CD14-positive monocyte (primary cell): ENCODE measurements at regions not wholly inside any gene's neighbourhood (a gene's known extent, or its start where the extent isn't known, plus 50 kb on each side); places are given as distances from the start of the nearest gene placed in this dataset.

Experiments
- DNase-seq, 3 donors: peaks; one replicate each; pipeline ENCODE4 v3.0.0-alpha.2; 2011 to 2022
- H2AFZ ChIP-seq: 2 replicates; pipeline ENCODE4 v1.6.0; 2012; ENCODE audit warnings: mild to moderate bottlenecking, low read depth, low read length, inconsistent platforms; ENCODE audit not compliant: insufficient read depth, poor library complexity, severe bottlenecking
- H3K27ac ChIP-seq, 2 donors: 1 replicate in 1 of 2; 2 replicates in 1 of 2; pipeline ENCODE4 v1.5.1; 2012 to 2013; ENCODE audit warnings: low read length in 2 of 2, control low read depth in 1 of 2, inconsistent platforms in 1 of 2, low read depth in 1 of 2, mild to moderate bottlenecking in 1 of 2
- H3K27me3 ChIP-seq, 2 donors: one replicate each; pipeline versions ENCODE4 v1.6.0 to v1.6.1; 2011 to 2013; ENCODE audit warnings: low read length in 2 of 2; ENCODE audit not compliant: control insufficient read depth in 2 of 2, insufficient read depth in 2 of 2
- H3K36me3 ChIP-seq, 2 donors: replicated peaks in 1 of 2; 1 replicate in 1 of 2; 2 replicates in 1 of 2; pipeline versions ENCODE4 v1.5.1 to v1.6.1; 2012 to 2013; ENCODE audit warnings: low read length in 2 of 2, control low read depth in 1 of 2, inconsistent platforms in 1 of 2, mild to moderate bottlenecking in 1 of 2; ENCODE audit not compliant: insufficient read depth in 2 of 2, control insufficient read depth in 1 of 2
- H3K4me1 ChIP-seq, 2 donors: 1 replicate in 1 of 2; 2 replicates in 1 of 2; pipeline versions ENCODE4 v1.5.1 to v1.6.1; 2012 to 2013; ENCODE audit warnings: low read length in 2 of 2, control low read depth in 1 of 2, inconsistent platforms in 1 of 2, mild to moderate bottlenecking in 1 of 2, moderate library complexity in 1 of 2; ENCODE audit not compliant: insufficient read depth in 2 of 2, control insufficient read depth in 1 of 2
- H3K4me2 ChIP-seq: replicated peaks from 2 replicates; pipeline ENCODE3; 2012; ENCODE audit warnings: low read length, moderate library complexity, mild to moderate bottlenecking; ENCODE audit not compliant: poor library complexity, severe bottlenecking; ENCODE audit errors: extremely low read depth
- H3K4me3 ChIP-seq, 3 experiments: fragments of 200-600 bp in 1 of 3; sonication (generic) in 1 of 3; replicated peaks in 1 of 3; 1 replicate in 2 of 3; 2 replicates in 1 of 3; pipeline ENCODE4 v1.5.1; 2011 to 2013; ENCODE audit warnings: low read length in 3 of 3, mild to moderate bottlenecking in 3 of 3, control low read depth in 2 of 3, low read depth in 2 of 3, inconsistent platforms in 1 of 3, moderate library complexity in 1 of 3
- H3K79me2 ChIP-seq: 2 replicates; pipeline ENCODE4 v1.6.0; 2012; ENCODE audit warnings: mild to moderate bottlenecking, control low read depth, inconsistent platforms, low read length, moderate library complexity; ENCODE audit not compliant: insufficient read depth
- H3K9ac ChIP-seq: 2 replicates; pipeline ENCODE4 v1.6.0; 2017; ENCODE audit warnings: low read length, mild to moderate bottlenecking; ENCODE audit not compliant: insufficient read depth, poor library complexity, severe bottlenecking
- H3K9me3 ChIP-seq, 2 donors: replicated peaks in 1 of 2; 1 replicate in 1 of 2; 2 replicates in 1 of 2; pipeline versions ENCODE4 v1.5.1 to v1.6.1; 2012 to 2013; ENCODE audit warnings: low read length in 2 of 2, control low read depth in 1 of 2; ENCODE audit not compliant: control insufficient read depth in 1 of 2, insufficient read depth in 1 of 2
- H4K20me1 ChIP-seq: 2 replicates; pipeline ENCODE4 v1.6.0; 2012; ENCODE audit warnings: mild to moderate bottlenecking, low read length, control low read depth, moderate library complexity; ENCODE audit not compliant: insufficient read depth
- H3K27ac Mint-ChIP-seq, 7 donors: one replicate each; pipeline ENCODE4 v1.8.0; 2020; ENCODE audit warnings: mild to moderate bottlenecking in 7 of 7, mixed read lengths in 7 of 7, moderate library complexity in 6 of 7, inconsistent platforms in 2 of 7
- H3K27me3 Mint-ChIP-seq, 3 donors: one replicate each; pipeline ENCODE4 v1.8.0; 2021 to 2022; ENCODE audit warnings: low read depth in 3 of 3, mild to moderate bottlenecking in 3 of 3, mixed read lengths in 3 of 3, moderate library complexity in 3 of 3, inconsistent platforms in 1 of 3
- H3K36me3 Mint-ChIP-seq, 2 donors: one replicate each; pipeline ENCODE4 v1.8.0; 2020; ENCODE audit warnings: mixed read lengths in 2 of 2, inconsistent platforms in 1 of 2, mild to moderate bottlenecking in 1 of 2
- H3K4me1 Mint-ChIP-seq: one replicate; pipeline ENCODE4 v1.8.0; 2020; ENCODE audit warnings: mild to moderate bottlenecking, mixed read lengths
- H3K4me3 Mint-ChIP-seq, 2 donors: one replicate each; pipeline ENCODE4 v1.8.0; 2020; ENCODE audit warnings: mild to moderate bottlenecking in 2 of 2, mixed read lengths in 2 of 2, moderate library complexity in 1 of 2
- H3K9me3 Mint-ChIP-seq, 7 donors: one replicate each; pipeline ENCODE4 v1.8.0; 2020 to 2022; ENCODE audit warnings: mixed read lengths in 7 of 7, mild to moderate bottlenecking in 6 of 7, moderate library complexity in 6 of 7, inconsistent platforms in 2 of 7
- WGBS: methylation state at CpG from one replicate; pipeline ENCODE4 v1.1.5; 2013; ENCODE audit warnings: missing lambda C conversion rate; ENCODE audit not compliant: insufficient coverage; 5-methylcytosine and 5-hydroxymethylcytosine counted together
- intact Hi-C, 2 donors: fragments of 100-400 bp; cut with micrococcal nuclease; formaldehyde crosslinking; loops; one replicate each; pipeline versions ENCODE4 v1.15.0 to v1.15.1; 2023
- TF ChIP-seq, protein P1 (sequence below): fragments of 200-600 bp; IDR thresholded peaks from one replicate; pipeline ENCODE4 v1.8.0; 2022; ENCODE audit warnings: antibody characterized with exemption, mild to moderate bottlenecking

DNA sequence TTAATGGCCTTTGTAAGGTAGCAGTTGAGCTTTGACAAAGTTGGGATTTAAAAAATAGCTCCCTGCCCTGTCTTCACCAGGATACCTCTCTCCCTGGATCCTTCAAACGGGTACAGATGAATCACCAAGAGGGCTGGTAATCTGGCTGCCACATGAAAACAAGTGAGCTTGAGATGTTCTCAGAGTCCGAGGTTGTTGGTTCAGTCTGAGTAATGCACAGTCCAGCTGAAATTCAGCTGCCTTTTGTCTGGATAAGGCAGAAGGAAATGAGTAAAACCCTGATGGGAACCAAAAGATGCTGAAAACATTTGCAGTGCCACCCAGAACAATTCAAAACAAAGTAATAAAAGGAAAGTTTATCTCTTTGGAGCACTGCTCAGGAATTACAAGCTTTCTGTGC is 86.8 kb downstream of the GJA1 start:
- Histone ChIP-seq H3K4me2 (no peak overlapping the region), H3K27me3 (no peaks in the 10 kb centered on the region), H3K36me3 (no peaks in the 10 kb centered on the region), H4K20me1 (no peaks in the 10 kb centered on the region), H2AFZ (no peak overlapping the region), H3K4me1 (no peaks in the 10 kb centered on the region), H3K79me2 (no peaks in the 10 kb centered on the region), H3K4me3 (no peak overlapping the region), H3K9me3 (no peaks in the 10 kb centered on the region), H3K27ac (no peak overlapping the region), H3K9ac (no peak overlapping the region)
- H3K27me3 Mint-ChIP-seq = no peaks in the 10 kb centered on the region
- intact Hi-C loops = no loop called here
- H3K27ac Mint-ChIP-seq = no peak overlapping the region
- WGBS = 0% methylated on average over 1 of the region's 2 CpGs
- H3K9me3 Mint-ChIP-seq = no peaks in the 10 kb centered on the region
- no peaks in the 10 kb centered on the region for H3K4me1 Mint-ChIP-seq
- H3K4me3 Mint-ChIP-seq = no peak overlapping the region
- no peaks in the 10 kb centered on the region for H3K36me3 Mint-ChIP-seq
- TF ChIP-seq, protein P1, sequence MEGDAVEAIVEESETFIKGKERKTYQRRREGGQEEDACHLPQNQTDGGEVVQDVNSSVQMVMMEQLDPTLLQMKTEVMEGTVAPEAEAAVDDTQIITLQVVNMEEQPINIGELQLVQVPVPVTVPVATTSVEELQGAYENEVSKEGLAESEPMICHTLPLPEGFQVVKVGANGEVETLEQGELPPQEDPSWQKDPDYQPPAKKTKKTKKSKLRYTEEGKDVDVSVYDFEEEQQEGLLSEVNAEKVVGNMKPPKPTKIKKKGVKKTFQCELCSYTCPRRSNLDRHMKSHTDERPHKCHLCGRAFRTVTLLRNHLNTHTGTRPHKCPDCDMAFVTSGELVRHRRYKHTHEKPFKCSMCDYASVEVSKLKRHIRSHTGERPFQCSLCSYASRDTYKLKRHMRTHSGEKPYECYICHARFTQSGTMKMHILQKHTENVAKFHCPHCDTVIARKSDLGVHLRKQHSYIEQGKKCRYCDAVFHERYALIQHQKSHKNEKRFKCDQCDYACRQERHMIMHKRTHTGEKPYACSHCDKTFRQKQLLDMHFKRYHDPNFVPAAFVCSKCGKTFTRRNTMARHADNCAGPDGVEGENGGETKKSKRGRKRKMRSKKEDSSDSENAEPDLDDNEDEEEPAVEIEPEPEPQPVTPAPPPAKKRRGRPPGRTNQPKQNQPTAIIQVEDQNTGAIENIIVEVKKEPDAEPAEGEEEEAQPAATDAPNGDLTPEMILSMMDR = no peak
- DNase-seq = no peak

- no peaks in the 10 kb centered on the region for H3K79me2 ChIP-seq
- H3K4me3 Mint-ChIP-seq = no peak overlapping the region
- no peaks in the 10 kb centered on the region for H3K36me3 ChIP-seq
- H3K9ac ChIP-seq = no peak overlapping the region
- H3K27ac Mint-ChIP-seq = no peak overlapping the region
- no peaks in the 10 kb centered on the region for H3K4me1 Mint-ChIP-seq
- H3K4me1 ChIP-seq = no peaks in the 10 kb centered on the region
- intact Hi-C loops = no loop called here
- H3K4me3 ChIP-seq = no peak overlapping the region
- H4K20me1 ChIP-seq = no peaks in the 10 kb centered on the region
- H3K9me3 Mint-ChIP-seq = no peaks in the 10 kb centered on the region
- WGBS = no CpG with 5 or more reads among the region's 3 CpGs
- H2AFZ ChIP-seq = no peak overlapping the region
- H3K9me3 ChIP-seq = no peaks in the 10 kb centered on the region
- no peaks in the 10 kb centered on the region for H3K27me3 ChIP-seq
- H3K27me3 Mint-ChIP-seq = no peaks in the 10 kb centered on the region
- no peaks in the 10 kb centered on the region for H3K36me3 Mint-ChIP-seq
- TF ChIP-seq, protein P1 = no peak
- no peak overlapping the region for H3K4me2 ChIP-seq
- H3K27ac ChIP-seq = no peak overlapping the region
- no peak for DNase-seq
Observed at GRCh38 chr6:121522771-121523386, 87.4 kb downstream of the GJA1 start.
